ENCODE measurements at regions not wholly inside any gene's neighbourhood (a gene's known extent, or its start where the extent isn't known, plus 50 kb on each side); places are given as distances from the start of the nearest gene placed in this dataset.

GRCh38 chr17:33526717-33527116 is 233.6 kb upstream of the ASIC2 start:
- TF ChIP-seq POLR2A (IDR thresholded peaks at IDR 0.05; ENCODE audit: low read depth, low read length): no peak
- TF ChIP-seq, protein P1, sequence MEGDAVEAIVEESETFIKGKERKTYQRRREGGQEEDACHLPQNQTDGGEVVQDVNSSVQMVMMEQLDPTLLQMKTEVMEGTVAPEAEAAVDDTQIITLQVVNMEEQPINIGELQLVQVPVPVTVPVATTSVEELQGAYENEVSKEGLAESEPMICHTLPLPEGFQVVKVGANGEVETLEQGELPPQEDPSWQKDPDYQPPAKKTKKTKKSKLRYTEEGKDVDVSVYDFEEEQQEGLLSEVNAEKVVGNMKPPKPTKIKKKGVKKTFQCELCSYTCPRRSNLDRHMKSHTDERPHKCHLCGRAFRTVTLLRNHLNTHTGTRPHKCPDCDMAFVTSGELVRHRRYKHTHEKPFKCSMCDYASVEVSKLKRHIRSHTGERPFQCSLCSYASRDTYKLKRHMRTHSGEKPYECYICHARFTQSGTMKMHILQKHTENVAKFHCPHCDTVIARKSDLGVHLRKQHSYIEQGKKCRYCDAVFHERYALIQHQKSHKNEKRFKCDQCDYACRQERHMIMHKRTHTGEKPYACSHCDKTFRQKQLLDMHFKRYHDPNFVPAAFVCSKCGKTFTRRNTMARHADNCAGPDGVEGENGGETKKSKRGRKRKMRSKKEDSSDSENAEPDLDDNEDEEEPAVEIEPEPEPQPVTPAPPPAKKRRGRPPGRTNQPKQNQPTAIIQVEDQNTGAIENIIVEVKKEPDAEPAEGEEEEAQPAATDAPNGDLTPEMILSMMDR (IDR thresholded peaks at IDR 0.05; ENCODE audit: extremely low read depth in 1 of 2, insufficient read depth in 1 of 2, low read depth in 1 of 2, low read length in 2 of 2): no peak
- TF ChIP-seq EZH2 (IDR thresholded peaks at IDR 0.05; ENCODE audit: borderline replicate concordance, low read depth, low read length, severe bottlenecking): no peak
- no peak for TF ChIP-seq MYC (IDR thresholded peaks at IDR 0.05; ENCODE audit: low read depth, low read length)

All from endothelial cell of umbilical vein (primary cell).